Bronchial epithelial cell (primary cell): ENCODE measurements at regions not wholly inside any gene's neighbourhood (a gene's known extent, or its start where the extent isn't known, plus 50 kb on each side); places are given as distances from the start of the nearest gene placed in this dataset.

Source experiments
- DNase-seq: peaks from one replicate; pipeline ENCODE4 v3.0.0-alpha.2; 2010; ENCODE audit warnings: low read depth
- FAIRE-seq: peaks from 2 replicates; lab custom pipeline; 2011; peaks lifted over from hg19 to GRCh38; lab: Jason Lieb, UNC
- H3K27me3 ChIP-seq: 2 replicates; pipeline ENCODE4 v1.5.1; 2011; ENCODE audit warnings: low read length; ENCODE audit not compliant: control insufficient read depth, insufficient read depth
- H3K36me3 ChIP-seq: 2 replicates; pipeline ENCODE4 v1.5.1; 2011; ENCODE audit warnings: low read length; ENCODE audit not compliant: control insufficient read depth, insufficient read depth
- H3K4me3 ChIP-seq: 2 replicates; pipeline ENCODE4 v1.5.1; 2011; ENCODE audit warnings: mild to moderate bottlenecking, low read depth, low read length, control low read depth
- CTCF ChIP-seq: IDR thresholded peaks from 2 replicates; pipeline ENCODE4 v1.5.1; 2011; ENCODE audit warnings: mild to moderate bottlenecking, moderate library complexity, low read length, control low read depth, inconsistent platforms; ENCODE audit not compliant: insufficient read depth, severe bottlenecking

- Histone ChIP-seq H3K27me3 (peaks cover under 1% of the 10 kb centered on the region), H3K4me3 (no peak overlapping the region), H3K36me3 (no peaks in the 10 kb centered on the region)
- no peak for DNase-seq
- FAIRE-seq = no peak
- TF ChIP-seq CTCF = no peak
Observed at GRCh38 chr17:83196366-83196765, 117.0 kb downstream of the METRNL start.

GRCh38 chr17:83196973-83197880 lies 117.8 kb downstream of the METRNL start:
- DNase-seq (no peak), FAIRE-seq (no peak)
- Histone ChIP-seq H3K27me3 (peaks cover 2% of the 10 kb centered on the region), H3K36me3 (no peaks in the 10 kb centered on the region), H3K4me3 (no peak overlapping the region)
- TF ChIP-seq CTCF = no peak

GRCh38 chr17:83198366-83199341 lies 119.2 kb downstream of the METRNL start:
- Histone ChIP-seq H3K36me3 (no peaks in the 10 kb centered on the region), H3K4me3 (no peak overlapping the region), H3K27me3 (peaks cover 2% of the 10 kb centered on the region)
- DNase-seq (no peak), FAIRE-seq (no peak)
- no peak for TF ChIP-seq CTCF

GRCh38 chr17:83199500-83200201 lies 120.2 kb downstream of the METRNL start:
- DNase-seq = no peak
- H3K27me3 ChIP-seq = peaks cover 2% of the 10 kb centered on the region
- no peak overlapping the region for H3K4me3 ChIP-seq
- TF ChIP-seq CTCF = no peak
- H3K36me3 ChIP-seq = no peaks in the 10 kb centered on the region
- no peak for FAIRE-seq

- DNase-seq (no peak), FAIRE-seq (no peak)
Observed at GRCh38 chr17:83200231-83200699, 120.9 kb downstream of the METRNL start.

More at GRCh38 chr17:83200231-83200699, 120.9 kb downstream of the METRNL start:
- no peaks in the 10 kb centered on the region for H3K36me3 ChIP-seq
- H3K27me3 ChIP-seq = peaks cover 2% of the 10 kb centered on the region
- no peak overlapping the region for H3K4me3 ChIP-seq
- no peak for TF ChIP-seq CTCF
